Activated CD8-positive, alpha-beta memory T cell treated with anti-CD3 and anti-CD28 coated beads for 1 hour (primary cell): ENCODE measurements at regions not wholly inside any gene's neighbourhood (a gene's known extent, or its start where the extent isn't known, plus 50 kb on each side); places are given as distances from the start of the nearest gene placed in this dataset.
A peak's percentile ranks its signal among the peaks of the same experiment; 100 is the strongest.
"Not testable (repeated sequence)": the region's sequence is repeated elsewhere in the genome, so short reads cannot be mapped to it uniquely, and the experiment has no call there.

Source experiments
- DNase-seq, 2 donors: peaks; one replicate each; pipeline ENCODE4 v3.0.0-alpha.2; 2020; ENCODE audit warnings: low read depth in 1 of 2; ENCODE audit errors: extremely low read depth in 1 of 2

DNA sequence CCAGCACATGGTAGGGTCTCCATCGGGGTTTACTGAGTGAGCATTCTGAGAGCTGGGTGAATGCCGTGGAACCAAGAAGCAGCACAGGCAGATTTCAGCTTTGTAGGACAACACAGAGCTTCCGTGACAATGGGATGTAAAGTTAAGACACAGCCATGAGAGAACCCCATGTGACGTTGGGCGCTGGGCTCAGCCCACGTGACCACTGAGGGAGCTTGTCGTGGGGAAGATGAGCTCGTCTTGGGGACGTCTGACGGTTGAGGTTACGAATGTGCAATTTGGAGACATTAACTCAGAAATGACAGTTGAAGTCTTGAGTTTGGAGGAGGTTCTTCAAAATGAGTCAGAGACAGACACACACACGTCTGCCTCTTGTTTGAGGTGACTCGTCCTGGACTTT is 51.5 kb upstream of the MUC20 start:
- DNase-seq, result not testable (repeated sequence)

DNA sequence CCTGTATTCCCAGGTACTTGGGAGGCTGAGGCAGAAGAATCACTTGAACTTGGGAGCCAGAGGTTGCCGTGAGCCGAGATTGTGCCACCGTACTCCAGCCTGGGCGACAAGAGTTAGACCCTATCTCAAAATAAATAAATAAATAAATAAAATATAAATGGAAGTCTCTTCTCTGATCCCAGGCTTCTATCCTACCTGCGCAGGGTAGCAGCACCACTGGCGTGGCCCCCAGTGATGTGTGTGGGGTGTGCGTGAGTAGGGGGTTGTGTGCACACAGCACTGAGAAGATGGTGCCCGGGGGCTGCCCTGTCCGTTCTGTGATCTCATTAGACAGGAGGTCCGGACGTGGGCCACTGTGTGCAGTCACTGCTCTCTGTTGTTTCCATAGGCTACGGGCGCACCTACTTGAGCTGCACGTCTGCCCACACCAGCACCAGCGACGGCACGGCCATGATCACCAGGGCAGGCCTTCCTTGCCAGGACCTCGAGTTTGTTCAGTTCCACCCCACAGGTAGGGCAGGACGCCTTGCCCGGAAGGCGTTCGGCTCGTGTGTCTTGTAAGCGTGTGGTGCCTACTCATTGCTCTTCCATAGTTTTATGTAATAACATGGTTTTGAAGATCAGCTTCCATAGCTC is 52.5 kb upstream of the MUC20 start:
- DNase-seq, result not testable (repeated sequence)

DNA sequence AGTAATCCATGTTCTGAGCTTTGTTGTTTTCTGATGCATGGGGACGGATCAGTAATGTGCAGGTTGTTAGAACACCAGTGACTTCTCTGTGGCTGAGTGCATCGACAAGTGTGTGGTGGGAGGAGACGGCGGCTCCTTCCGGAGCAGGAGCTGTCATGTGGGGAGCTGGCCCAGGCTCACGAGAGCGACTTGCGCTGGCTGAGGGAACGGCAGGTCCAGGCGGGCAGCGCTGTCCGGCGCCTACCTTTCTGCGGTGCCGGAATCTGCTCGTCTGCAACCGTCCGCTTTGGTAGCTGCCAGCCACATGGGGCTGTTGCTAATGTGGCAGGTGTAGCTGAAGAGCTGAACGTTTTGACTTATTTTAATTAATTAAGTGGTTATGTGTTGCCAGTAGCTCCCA is 55.5 kb upstream of the MUC20 start:
- DNase-seq, result not testable (repeated sequence)

DNA sequence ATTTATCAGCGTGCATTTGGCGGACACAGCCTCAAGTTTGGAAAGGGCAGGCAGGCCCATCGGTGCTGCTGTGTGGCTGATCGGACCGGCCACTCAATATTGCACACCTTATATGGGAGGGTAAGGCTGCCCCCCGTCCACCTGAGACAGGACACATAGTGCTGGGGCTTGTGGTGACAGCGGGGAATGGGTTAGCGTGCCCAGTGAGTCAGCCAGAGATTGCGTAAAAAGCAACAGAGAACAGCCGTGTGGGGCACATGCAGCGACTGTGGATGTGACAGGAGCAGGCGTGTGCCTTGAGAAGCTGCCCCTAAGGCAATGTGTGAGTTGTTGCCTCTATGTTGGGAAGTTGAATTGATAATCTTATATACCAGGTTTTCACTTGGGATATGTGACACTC is 56.6 kb upstream of the MUC20 start:
- DNase-seq, result not testable (repeated sequence)

- not testable (repeated sequence) for DNase-seq
Observed at GRCh38 chr3:195659136-195659533, 61.6 kb upstream of the MUC20 start.

DNA sequence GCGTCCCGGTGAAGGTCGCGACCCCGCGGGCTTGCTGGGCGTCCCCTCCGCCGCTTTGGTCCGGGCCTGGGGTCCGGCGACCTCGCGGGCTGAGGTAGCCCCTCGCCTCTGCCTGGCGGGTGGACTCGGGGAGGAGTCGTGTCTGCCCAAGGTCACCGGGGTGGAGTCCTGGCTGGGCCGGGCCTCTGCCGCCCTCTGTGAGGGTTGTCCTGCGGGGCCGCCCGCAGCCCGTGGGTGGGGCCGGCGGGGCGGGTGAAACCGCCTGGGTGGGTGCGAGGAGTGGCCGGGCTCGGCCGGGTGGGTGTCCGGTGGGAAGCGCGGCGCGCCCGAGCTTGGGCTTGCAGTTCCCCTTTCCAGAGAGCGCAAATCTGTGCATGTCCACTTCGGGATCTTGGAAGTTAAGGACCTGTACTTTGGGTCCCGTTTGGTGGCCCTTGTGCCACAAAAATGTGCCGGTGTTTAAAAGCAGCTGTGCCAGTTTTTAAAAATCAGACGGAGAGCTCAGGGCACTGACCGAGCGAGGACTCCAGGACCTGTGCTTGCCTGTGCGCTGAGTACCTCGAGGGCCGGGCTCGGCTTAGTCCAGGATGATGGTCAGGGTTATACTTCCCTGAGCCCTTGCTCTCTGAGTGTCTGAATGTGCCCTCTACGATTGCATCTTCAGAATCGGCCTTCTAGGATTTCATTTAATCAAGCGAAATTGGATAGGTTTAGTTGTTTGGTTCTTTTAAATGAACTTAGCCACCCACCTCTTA is 62.2 kb upstream of the MUC20 start:
- not testable (repeated sequence) for DNase-seq

DNA sequence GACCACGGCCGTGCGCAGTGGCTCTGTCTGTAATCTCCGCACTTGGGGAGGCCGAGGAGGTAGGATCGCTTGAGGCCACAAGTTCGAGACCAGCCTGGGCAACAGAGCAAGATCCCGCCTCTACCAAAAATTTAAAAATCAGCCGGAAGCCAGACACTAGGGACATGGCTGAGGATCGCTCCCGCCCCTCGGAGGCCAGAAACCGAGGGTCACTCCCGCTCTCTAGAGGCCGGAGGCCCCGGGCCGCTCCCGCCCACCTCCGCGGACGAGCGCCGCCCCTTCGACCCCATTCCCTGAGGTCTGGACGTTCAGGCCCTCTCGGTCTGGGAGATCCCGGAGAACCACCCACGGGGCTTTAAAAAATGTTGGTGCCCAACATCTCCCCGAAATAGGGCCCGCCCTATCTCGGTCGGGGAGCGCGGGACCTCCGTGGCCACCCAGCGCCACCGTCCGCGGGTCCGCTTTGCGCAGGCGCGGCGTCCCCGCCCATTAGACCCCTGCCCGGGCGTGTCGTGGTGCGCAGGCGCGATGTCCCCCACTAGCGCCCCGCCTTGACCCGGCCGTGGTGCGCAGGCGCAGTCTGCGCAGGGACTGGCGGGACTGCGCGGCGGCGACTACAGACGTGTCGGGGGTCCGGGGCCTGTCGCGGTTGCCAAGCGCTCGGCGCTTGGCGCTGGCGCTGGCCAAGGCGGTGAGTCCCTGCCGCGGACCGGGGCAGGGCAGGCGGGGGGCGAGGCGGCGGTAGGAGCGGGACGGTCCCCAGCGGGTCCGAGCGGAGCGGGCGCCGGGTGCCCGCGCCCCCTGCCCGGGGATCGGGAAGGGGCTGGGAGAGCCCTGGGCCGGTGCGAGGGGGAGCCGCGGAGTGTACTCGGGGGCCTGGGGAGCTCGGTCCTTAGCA is 63.1 kb upstream of the MUC20 start:
- DNase-seq, result peak; percentile 27 to 88

DNA sequence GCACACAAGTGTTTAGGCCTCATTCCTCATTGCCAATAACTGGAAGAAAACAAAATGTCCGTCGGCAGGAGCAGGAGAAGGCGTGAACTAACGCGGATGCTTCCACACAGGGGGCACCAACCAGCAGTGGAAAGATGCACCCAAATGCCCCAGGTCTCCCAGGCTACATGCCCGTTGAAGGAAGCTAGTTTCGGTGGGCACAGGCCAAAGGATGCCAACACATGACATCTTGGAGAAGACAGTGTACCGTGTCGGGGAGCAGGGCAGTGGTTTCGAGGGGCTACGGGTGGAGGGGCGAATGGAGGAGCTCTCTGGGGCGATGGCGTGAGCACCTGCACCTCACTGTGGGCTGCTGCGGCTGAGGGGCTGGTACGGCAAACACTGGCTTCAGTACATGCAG is 64.7 kb upstream of the MUC20 start:
- not testable (repeated sequence) for DNase-seq

DNA sequence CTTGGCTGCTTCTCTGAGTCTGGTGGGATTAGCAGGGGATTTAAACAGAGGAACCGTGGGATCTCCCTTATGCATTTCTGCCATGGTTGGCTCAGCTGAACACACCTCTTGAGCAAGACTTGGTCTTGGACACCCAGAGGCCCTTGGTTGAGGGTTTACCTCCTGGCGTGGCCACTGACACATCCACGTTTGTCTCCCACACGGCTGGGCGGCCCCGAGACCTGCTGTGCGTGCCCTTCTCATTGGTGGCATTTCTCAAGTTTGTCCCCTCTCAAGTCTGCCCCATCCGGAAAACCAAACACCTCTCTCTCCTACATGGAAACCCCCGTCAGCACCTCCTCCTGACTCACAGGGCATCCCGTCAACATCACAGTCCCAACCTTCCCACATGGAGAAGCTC is 66.0 kb upstream of the MUC20 start:
- DNase-seq, result not testable (repeated sequence)

- DNase-seq, result not testable (repeated sequence)
Observed at GRCh38 chr3:195654138-195654537, 66.6 kb upstream of the MUC20 start.

GRCh38 chr3:195653641-195654040 is 67.1 kb upstream of the MUC20 start:
- not testable (repeated sequence) for DNase-seq

DNA sequence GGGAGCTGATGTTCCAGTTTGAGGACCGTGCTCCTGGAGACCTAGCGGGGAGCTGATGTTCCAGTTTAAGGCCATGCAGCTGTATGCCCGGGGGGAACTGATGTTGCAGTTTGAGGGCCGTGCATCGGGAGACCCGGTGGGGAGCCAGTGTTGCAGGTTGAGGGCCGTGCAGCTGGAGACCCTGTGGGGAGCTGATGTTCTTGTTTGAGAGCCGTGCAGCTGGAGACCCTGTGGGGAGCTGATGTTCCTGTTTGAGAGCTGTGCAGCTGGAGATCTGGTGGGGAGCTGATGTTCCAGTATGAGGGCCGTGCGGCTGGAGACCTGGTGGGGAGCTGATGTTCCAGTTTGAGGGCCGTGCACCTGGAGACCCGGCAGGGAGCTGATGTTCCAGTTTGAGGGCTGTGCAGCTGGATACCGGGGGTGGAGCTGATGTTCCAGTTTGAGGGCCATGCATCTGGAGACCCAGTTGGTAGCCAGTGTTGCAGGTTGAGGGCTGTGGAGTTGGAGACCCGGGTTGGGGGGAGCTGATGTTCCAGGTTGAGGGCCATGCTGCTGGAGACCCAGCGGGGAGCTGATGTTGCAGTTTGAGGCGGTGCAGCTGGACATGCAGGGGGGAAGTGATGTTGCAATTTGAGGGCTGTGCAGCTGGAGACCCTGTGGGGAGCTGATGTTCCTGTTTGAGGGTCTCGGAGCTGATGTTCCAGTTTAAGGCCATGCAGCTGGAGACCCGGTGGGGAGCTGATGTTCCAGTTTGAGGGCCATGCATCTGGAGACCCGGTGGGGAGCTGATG is 64.4 kb upstream of the APOD start:
- DNase-seq, result not testable (repeated sequence)

DNA sequence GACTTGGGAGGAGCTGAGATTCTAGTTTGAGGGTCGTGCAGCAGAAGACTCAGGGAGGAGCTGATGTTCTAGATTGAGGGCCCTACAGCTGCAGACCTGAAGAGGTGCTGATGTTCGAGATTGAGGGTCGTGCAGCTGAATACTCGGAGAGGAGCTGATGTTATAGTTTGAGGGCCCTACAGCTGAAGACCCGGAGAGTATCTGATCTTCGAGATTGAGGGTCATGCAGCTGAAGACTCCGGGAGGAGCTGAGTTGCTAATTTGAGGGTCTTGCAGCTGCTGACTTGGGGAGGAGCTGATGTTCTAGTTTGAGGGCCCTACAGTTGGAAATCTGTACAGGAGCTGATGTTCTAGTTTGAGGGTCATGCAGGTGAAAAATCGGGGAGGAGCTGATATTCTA is 62.1 kb upstream of the APOD start:
- not testable (repeated sequence) for DNase-seq

GRCh38 chr3:195643245-195643644 is 59.5 kb upstream of the APOD start:
- DNase-seq, result not testable (repeated sequence)

DNA sequence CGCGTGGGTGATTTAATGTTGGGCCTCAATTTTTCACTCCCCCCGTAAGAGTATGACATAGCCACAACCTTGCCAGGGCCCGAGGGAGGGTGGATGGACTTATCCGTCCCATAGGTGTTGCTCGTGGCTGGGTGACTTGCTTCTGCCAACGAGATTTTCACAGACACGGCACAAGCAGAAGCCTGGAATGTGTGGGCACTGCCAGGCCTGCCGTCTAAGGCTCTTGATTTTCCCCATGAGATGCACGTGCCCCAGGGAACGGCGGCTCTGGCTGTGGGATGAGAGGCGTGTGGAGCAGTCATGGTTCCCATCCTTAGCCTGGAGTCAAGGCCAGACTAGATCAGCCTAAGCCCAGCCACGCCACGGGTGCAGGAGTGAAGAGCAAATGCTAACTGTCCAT is 58.6 kb upstream of the APOD start:
- DNase-seq, result not testable (repeated sequence)

DNA sequence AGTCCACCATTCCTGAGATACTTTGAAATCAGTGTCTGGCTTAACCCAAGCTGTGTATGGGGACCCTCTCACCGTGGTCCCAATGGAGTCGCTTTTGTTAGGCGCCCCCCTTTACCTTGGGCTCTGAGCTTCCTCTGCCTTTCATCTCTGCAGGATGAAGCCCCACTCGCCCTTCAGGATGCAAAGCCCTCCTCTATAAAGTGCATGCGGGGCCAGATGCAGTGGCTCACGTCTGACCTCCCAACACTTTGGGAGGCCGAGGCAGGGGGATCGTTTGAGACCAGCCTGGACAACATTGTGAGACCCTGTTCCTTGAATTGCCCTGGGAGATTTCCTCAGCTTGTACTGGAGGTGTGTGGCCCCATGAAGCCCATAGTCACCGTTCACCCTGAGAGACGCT is 54.7 kb upstream of the APOD start:
- not testable (repeated sequence) for DNase-seq

DNA sequence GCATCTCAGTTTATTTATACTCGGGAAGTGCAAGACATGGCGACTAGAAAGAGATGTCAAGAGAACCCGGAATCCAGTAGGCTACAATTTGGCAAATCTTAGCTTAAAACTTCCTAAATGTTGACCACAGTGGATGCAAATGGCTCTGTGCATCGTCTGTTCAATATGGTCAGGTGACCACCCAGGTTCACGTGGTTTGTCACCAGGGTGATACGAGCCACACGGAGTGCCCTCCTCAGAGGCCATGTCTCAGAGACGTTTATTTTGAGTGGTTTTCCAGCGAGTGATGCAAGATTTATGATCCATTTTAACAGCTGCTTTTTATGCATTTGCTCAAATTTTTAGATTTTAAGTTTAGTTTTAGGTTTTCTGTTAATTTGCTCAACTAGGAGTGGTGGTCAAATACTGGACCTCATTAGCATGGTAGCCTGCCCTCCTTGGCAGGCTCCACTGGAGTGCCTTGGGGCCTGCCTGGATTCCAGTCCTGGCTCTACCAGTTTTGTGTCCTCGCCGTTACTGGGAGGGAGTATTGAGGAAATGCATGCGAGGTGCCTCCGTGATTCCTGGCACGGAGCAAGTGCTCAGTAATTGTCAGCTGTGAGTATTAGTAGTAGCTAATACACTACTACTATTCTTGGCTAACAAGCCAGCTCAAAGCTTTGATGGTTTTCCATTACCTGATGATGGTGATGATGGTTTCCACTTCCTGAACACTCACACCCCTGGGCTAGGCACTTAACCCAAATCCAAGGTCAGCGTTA is 53.9 kb upstream of the APOD start:
- DNase-seq, result not testable (repeated sequence)

DNA sequence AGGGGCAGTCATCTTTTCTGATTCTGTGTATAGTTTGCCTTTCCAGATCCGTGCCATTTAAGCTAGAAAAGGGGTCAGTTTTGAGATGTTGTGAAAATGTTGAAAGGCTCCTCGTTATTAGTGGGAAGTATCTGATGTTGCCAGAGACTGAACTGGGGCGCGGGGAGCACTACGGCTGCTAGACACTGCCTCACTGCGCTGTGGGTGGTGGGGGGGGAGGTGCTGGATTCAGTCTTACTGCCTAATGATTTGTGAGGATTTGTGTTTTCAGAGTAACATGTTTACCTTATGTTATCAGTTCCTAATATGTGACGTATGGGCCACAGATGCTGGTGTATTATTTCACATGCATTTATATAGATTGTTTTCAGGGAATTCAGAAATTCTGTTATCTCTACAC is 53.3 kb upstream of the APOD start:
- DNase-seq, result not testable (repeated sequence)

GRCh38 chr3:195635898-195636685 is 52.4 kb upstream of the APOD start:
- not testable (repeated sequence) for DNase-seq
